ENCODE measurements at regions not wholly inside any gene's neighbourhood (a gene's known extent, or its start where the extent isn't known, plus 50 kb on each side); places are given as distances from the start of the nearest gene placed in this dataset.
A peak's percentile ranks its signal among the peaks of the same experiment; 100 is the strongest.

DNA sequence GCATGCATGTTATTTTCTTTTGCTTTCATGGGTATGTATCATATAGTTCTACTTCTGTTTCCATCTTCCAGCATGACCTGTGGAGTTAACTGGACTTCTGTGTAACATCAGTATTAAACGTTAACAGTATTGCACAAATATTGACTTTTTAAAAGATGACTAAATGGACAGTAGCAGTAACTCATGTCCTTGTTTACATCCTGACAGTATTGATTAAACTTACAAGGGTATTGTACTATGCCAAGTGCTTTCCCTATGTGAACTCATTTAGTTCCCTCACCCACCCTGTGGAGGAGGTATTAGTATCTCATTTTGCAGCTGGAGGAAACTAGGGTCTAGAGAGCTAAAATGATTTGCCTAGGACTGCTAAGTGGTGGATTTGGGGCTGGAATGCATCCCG lies 128.7 kb upstream of the SLC10A2 start:
- Histone ChIP-seq H3K4me1 (no peaks in the 10 kb centered on the region), H3K27me3 (no peaks in the 10 kb centered on the region), H3K9me3 (no peaks in the 10 kb centered on the region), H3K36me3 (no peaks in the 10 kb centered on the region), H3K4me3 (no peak overlapping the region), H3K27ac (no peak overlapping the region)
- no peak for DNase-seq
- WGBS, 2 donors: 52 to 68% methylated on average over 2 of the region's 2 CpGs
- intact Hi-C loops (cut with DNase I): no loop called here
- no peak for TF ChIP-seq EP300 (IDR thresholded peaks at IDR 0.05)
- no peak for TF ChIP-seq POLR2AphosphoS5 (IDR thresholded peaks at IDR 0.05)
- TF ChIP-seq, protein P1, sequence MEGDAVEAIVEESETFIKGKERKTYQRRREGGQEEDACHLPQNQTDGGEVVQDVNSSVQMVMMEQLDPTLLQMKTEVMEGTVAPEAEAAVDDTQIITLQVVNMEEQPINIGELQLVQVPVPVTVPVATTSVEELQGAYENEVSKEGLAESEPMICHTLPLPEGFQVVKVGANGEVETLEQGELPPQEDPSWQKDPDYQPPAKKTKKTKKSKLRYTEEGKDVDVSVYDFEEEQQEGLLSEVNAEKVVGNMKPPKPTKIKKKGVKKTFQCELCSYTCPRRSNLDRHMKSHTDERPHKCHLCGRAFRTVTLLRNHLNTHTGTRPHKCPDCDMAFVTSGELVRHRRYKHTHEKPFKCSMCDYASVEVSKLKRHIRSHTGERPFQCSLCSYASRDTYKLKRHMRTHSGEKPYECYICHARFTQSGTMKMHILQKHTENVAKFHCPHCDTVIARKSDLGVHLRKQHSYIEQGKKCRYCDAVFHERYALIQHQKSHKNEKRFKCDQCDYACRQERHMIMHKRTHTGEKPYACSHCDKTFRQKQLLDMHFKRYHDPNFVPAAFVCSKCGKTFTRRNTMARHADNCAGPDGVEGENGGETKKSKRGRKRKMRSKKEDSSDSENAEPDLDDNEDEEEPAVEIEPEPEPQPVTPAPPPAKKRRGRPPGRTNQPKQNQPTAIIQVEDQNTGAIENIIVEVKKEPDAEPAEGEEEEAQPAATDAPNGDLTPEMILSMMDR (IDR thresholded peaks at IDR 0.05): no peak
- TF ChIP-seq POLR2A (IDR thresholded peaks at IDR 0.05): no peak

DNA sequence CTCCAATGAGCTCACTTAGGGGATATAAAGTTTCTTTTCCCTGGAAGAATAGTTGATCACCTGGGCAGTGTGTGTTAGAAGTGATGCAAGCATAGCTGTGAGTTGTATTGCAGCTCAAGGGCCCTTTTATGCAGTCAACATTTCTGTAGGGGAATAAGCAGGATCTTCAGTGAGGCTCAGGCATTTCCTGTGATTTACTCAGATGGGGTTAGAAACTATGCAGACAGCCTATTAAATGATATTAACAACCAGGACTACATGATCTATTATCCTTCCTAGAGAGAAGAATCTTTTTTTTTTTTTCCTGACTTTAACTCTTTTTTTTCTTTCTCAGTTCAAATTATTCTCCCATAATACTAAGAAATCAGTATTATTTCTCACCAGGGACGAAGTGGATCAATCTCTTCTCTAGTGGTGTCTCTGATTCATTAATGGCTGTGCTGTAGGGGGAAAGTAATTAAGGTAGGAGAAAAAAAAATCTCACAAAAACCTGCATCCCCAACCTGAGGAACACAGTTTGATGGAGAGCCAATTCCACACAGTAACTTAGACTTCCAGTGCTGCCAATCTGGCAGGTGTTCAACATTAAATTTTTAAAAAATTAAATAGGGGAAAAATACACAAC lies 126.4 kb upstream of the SLC10A2 start:
- no peaks in the 10 kb centered on the region for H3K4me1 ChIP-seq
- no peak overlapping the region for H3K27ac ChIP-seq
- H3K9me3 ChIP-seq: no peaks in the 10 kb centered on the region
- no peaks in the 10 kb centered on the region for H3K27me3 ChIP-seq
- TF ChIP-seq POLR2A (IDR thresholded peaks at IDR 0.05) (no peak), POLR2AphosphoS5 (IDR thresholded peaks at IDR 0.05) (no peak), EP300 (IDR thresholded peaks at IDR 0.05) (no peak)
- TF ChIP-seq, protein P1 (IDR thresholded peaks at IDR 0.05): no peak
- intact Hi-C loops (cut with DNase I): no loop called here
- H3K4me3 ChIP-seq: no peak overlapping the region
- no peaks in the 10 kb centered on the region for H3K36me3 ChIP-seq
- no peak for DNase-seq
- WGBS, 2 donors: 86 to 89% methylated on average over 1 of the region's 1 CpG

DNA sequence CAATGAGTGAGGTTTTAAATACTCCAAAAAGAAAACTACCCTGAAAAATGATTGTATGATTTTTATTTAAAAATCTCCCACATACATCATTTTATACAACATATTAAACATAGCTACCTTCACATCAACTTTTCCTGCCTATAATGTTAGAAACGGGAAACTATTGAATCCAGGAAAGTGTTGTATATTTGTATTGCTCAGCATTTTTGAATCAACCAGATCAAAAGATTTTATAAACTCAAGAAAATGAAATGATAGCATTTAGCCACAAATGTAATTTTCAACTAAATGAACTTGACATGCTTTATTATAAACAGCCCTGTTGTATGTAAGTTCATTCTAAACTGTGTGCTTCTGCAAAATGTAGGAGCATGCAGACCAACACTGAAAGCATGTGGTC lies 124.6 kb upstream of the SLC10A2 start:
- no peak for DNase-seq
- Histone ChIP-seq H3K9me3 (no peaks in the 10 kb centered on the region), H3K27me3 (no peaks in the 10 kb centered on the region), H3K4me3 (no peak overlapping the region), H3K27ac (no peak overlapping the region), H3K36me3 (no peaks in the 10 kb centered on the region), H3K4me1 (no peaks in the 10 kb centered on the region)
- TF ChIP-seq POLR2AphosphoS5 (IDR thresholded peaks at IDR 0.05) (no peak), POLR2A (IDR thresholded peaks at IDR 0.05) (no peak), EP300 (IDR thresholded peaks at IDR 0.05) (no peak)
- TF ChIP-seq, protein P1 (IDR thresholded peaks at IDR 0.05): no peak
- WGBS, 2 donors: 63 to 75% methylated on average over 1 of the region's 1 CpG
- intact Hi-C loops (cut with DNase I): no loop called here

DNA sequence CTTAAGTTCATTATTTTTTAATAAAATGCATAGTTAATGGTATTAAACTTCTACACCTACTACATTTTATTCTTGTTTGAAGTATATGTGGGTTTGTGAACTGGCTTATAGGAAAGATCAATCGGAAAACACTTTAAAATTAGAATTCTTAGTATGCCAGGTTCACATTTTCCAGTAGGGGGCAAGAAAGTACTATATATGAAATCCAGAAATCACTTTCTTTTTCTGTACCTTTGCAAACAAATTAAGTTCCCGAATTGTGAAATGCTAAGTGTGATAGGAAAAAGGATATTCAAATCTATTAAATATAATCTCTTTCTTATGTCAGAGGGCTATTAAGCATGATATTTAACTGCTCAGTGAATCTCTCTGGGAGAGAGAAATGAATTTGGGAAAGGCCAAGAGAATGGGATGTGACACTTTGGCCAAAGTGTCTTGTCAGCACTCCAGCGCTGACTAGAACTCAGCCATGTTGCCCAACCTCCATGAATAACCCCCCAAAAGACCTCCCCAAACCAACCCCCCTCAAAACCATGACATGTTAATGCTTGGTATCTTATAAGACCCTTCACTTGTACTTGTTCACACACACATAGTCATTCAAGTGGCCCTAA lies 122.6 kb upstream of the SLC10A2 start:
- DNase-seq: no peak
- Histone ChIP-seq H3K4me3 (no peak overlapping the region), H3K27ac (no peak overlapping the region), H3K27me3 (no peaks in the 10 kb centered on the region), H3K36me3 (no peaks in the 10 kb centered on the region), H3K4me1 (no peaks in the 10 kb centered on the region), H3K9me3 (no peaks in the 10 kb centered on the region)
- TF ChIP-seq, protein P1 (IDR thresholded peaks at IDR 0.05): peak in 3 of 4 experiments; percentile 8 to 37 (median 28)
- TF ChIP-seq EP300 (IDR thresholded peaks at IDR 0.05): no peak
- 33 to 37% methylated on average over 3 of the region's 3 CpGs for WGBS, 2 donors
- intact Hi-C loops (cut with DNase I): no loop called here

DNA sequence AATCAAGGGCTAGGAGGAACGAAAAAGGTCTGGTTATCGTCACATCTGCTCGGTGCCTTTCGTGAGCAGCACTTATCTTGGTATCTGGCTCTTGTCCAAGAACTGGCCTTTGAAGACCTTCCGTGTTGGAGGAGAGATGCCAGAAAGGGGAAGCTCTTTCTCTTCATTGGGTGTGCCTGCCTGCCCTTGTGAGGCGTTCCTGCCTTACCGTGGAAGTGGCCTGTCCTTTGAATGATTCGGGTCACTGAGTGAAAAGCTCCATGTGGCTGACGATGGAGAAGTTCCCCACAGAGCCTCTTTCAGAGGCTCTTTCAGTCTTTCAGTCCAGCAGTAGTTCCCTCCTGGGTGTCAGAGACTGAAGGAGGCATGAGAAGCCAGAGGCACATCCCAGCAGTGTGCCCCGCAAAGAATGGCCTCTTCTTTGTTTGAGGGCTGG lies 121.5 kb upstream of the SLC10A2 start:
- Histone ChIP-seq H3K36me3 (no peaks in the 10 kb centered on the region), H3K4me1 (no peaks in the 10 kb centered on the region), H3K4me3 (no peak overlapping the region), H3K27me3 (no peaks in the 10 kb centered on the region), H3K9me3 (no peaks in the 10 kb centered on the region), H3K27ac (no peak overlapping the region)
- DNase-seq: no peak
- intact Hi-C loops (cut with DNase I): no loop called here
- WGBS, 2 donors: 27 to 66% methylated on average over 10 of the region's 10 CpGs
- TF ChIP-seq POLR2AphosphoS5 (IDR thresholded peaks at IDR 0.05) (no peak), EP300 (IDR thresholded peaks at IDR 0.05) (no peak), POLR2A (IDR thresholded peaks at IDR 0.05) (no peak)
- TF ChIP-seq, protein P1 (IDR thresholded peaks at IDR 0.05): no peak
